ENCODE measurements at regions not wholly inside any gene's neighbourhood (a gene's known extent, or its start where the extent isn't known, plus 50 kb on each side); places are given as distances from the start of the nearest gene placed in this dataset.

- H3K4me2 ChIP-seq (ENCODE audit: insufficient read depth, insufficient read length, low read length), result no peak overlapping the region
- H3K27me3 ChIP-seq (ENCODE audit: insufficient read depth, low read length), result no peaks in the 10 kb centered on the region
- no peak overlapping the region for H3K23ac ChIP-seq (ENCODE audit: insufficient read length, low read depth, low read length)
- H2BK120ac ChIP-seq (ENCODE audit: low read depth, low read length, poor library complexity, severe bottlenecking), result no peak overlapping the region
- peaks cover 0 to 4% (median 4%) of the 10 kb centered on the region in 3 experiments; a peak in 3 of 7 replicates for H3K36me3 Mint-ChIP-seq (ENCODE audit: insufficient read depth in 1 of 3, low read depth in 3 of 3)
- H3K9me3 ChIP-seq (ENCODE audit: control insufficient read depth, low read depth, low read length), result no peaks in the 10 kb centered on the region
- H3K79me1 ChIP-seq (ENCODE audit: insufficient read depth, low read depth, low read length, poor library complexity, severe bottlenecking), result no peaks in the 10 kb centered on the region
- no peak overlapping the region for H3K56ac ChIP-seq (ENCODE audit: insufficient read length, low read depth, low read length)
- no peak overlapping the region for H3K4ac ChIP-seq (ENCODE audit: low read depth, low read length)
- H3T11ph ChIP-seq (ENCODE audit: low read length), result no peak overlapping the region
- H4K5ac ChIP-seq (ENCODE audit: insufficient read length, low read depth, low read length), result no peak overlapping the region
- no peaks in the 10 kb centered on the region for H4K20me1 ChIP-seq (ENCODE audit: control insufficient read depth, insufficient read depth, insufficient read length)
- no CpG with 5 or more reads among the region's 6 CpGs for WGBS (ENCODE audit: extremely low coverage, insufficient read length, low lambda C conversion rate)
- H3K4me1 ChIP-seq (ENCODE audit: insufficient read depth, low read length), result no peaks in the 10 kb centered on the region
- no peak overlapping the region for H2AK5ac ChIP-seq (ENCODE audit: insufficient read length, low read length)
- no peak overlapping the region for H2BK12ac ChIP-seq (ENCODE audit: insufficient read length, low read depth, low read length)
- H3K14ac ChIP-seq (ENCODE audit: insufficient read depth, low read length), result no peak overlapping the region
- H2AFZ ChIP-seq (ENCODE audit: low read length), result no peak overlapping the region
- H2BK15ac ChIP-seq (ENCODE audit: low read depth, low read length), result no peak overlapping the region
- H3K27ac ChIP-seq (ENCODE audit: insufficient read length, low read depth, low read length), result no peak overlapping the region
- no peak overlapping the region for H4K8ac ChIP-seq (replicated peaks; ENCODE audit: insufficient read length, low read depth, low read length)
- no peaks in the 10 kb centered on the region for H3K4me1 Mint-ChIP-seq
- DNase-seq, result no peak
- no peak overlapping the region for H3K4me3 Mint-ChIP-seq
- no peak overlapping the region for H3K27ac Mint-ChIP-seq
- H3K23me2 ChIP-seq (ENCODE audit: insufficient read length, low read depth, low read length, poor library complexity, severe bottlenecking), result no peaks in the 10 kb centered on the region
- no peaks in the 10 kb centered on the region for H3K27me3 Mint-ChIP-seq (ENCODE audit: low read depth)
- H4K91ac ChIP-seq (ENCODE audit: insufficient read length, low read depth, low read length), result no peak overlapping the region
- H2BK20ac ChIP-seq (ENCODE audit: low read depth, low read length, poor library complexity, severe bottlenecking), result no peak overlapping the region
- no peak overlapping the region for H3K9ac ChIP-seq (ENCODE audit: extremely low read depth, insufficient read length, low read length)
- no peak overlapping the region for H3K18ac ChIP-seq (ENCODE audit: insufficient read length, low read depth, low read length)
- H3K79me2 ChIP-seq (ENCODE audit: insufficient read depth, low read length), result no peaks in the 10 kb centered on the region
- H3K9me3 Mint-ChIP-seq, result peaks cover 2 to 3% of the 10 kb centered on the region in 2 experiments; a peak in 2 of 5 replicates
- no peak for TF ChIP-seq CTCF (conservative IDR thresholded peaks at IDR 0.05)
- H2BK5ac ChIP-seq (ENCODE audit: insufficient read length, low read length), result no peak overlapping the region
Observed at GRCh38 chr5:116982035-116982434, 407.4 kb upstream of the SEMA6A start.
